ENCODE measurements at regions not wholly inside any gene's neighbourhood (a gene's known extent, or its start where the extent isn't known, plus 50 kb on each side); places are given as distances from the start of the nearest gene placed in this dataset.

DNA sequence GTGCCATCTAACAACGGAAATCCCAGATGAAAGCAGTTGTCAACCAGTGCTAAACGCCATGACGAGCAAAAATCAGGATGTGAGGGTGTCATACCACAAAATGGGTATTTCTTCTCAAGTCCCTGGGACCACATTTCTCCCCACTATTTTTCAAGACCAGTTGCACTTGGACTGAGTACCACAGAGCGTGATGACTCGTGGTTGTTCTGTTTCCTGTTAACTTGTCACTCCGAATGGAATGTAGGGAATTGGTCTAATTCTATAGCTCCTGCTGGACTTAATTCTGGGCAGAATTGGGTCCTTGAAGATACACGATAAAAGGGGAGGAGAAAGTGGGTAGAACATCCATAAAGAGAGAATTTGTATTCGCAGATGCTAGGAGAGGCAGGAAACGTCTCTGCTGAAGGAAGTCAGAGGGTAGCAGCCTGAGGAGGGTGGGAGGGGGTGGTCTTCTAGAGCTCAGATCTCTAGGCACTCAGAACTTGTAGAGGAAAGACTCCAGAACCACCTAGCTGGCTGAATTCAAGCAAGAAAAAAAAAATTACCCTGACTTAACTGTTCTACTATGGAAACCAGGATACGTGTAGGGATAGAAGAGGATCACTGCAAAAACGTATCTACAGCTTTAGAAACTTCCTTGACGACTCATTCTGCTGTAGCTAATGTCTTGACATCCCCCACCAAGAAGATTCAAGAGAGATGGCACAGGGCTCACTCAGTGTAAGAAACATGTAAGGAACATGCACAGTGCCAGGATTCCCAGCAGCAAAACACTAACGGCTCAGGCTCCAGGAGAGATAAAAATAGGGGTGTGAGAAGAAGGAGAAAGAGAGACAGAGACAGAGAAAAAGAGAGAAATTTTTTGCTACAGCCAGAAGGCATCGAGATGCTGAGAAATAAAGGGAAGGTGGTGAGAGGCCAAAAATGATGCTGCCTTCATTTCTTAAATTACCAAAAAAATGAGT lies 494.7 kb downstream of the CD83 start (continued):
- TF ChIP-seq EZH2 (IDR thresholded peaks at IDR 0.05; ENCODE audit: low read depth, unreplicated experiment) (no peak), NANOG (IDR thresholded peaks at IDR 0.05; ENCODE audit: borderline replicate concordance) (no peak)

DNA sequence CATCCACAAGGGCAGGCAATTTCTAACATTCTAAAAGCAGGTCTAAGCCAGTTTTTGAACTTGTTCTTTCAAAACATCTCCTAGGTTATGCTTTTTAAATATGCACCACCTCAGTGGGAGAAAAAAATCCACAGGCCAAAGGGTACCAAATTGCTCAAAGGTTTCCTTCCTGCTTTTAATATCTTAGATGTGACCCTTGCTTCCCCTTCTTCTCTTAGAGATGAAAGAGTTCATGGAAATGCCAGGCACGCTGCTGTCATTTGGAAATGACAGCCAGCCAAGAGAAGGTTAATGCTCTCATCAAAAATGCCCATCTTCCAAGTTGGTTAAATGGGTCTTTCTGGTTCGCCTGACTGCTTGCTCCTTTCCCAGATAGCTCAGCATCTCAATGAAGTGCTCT lies 497.1 kb downstream of the CD83 start:
- no peaks in the 10 kb centered on the region for H3K4me1 ChIP-seq (ENCODE audit: insufficient read depth)
- peaks cover 17% of the 10 kb centered on the region for H3K36me3 Mint-ChIP-seq (ENCODE audit: low read depth)
- no peak overlapping the region for H3K27ac Mint-ChIP-seq
- H3K4me1 Mint-ChIP-seq = peaks cover 12% of the 10 kb centered on the region
- peaks cover 3% of the 10 kb centered on the region for H3K27me3 Mint-ChIP-seq (ENCODE audit: insufficient read depth, low read depth, poor library complexity)
- ATAC-seq (no peak), DNase-seq (ENCODE audit: low spot score) (no peak)
- no peak overlapping the region for H3K4me3 ChIP-seq
- peaks cover 5% of the 10 kb centered on the region; the same call in 1 of the 2 replicates for H3K9me2 ChIP-seq (ENCODE audit: insufficient read depth)
- no peaks in the 10 kb centered on the region for H3K79me2 ChIP-seq (replicated peaks; ENCODE audit: insufficient read depth)
- H3K27ac ChIP-seq (ENCODE audit: low read depth) = no peak overlapping the region
- H3K4me3 Mint-ChIP-seq = no peak overlapping the region
- H2AFZ ChIP-seq = no peak overlapping the region
- peaks cover 21% of the 10 kb centered on the region; the same call in 2 of the 3 replicates for H3K9me3 Mint-ChIP-seq
- no peaks in the 10 kb centered on the region for H3K27me3 ChIP-seq (ENCODE audit: insufficient read depth)
- no peak overlapping the region for H3K4me2 ChIP-seq
- H3F3A ChIP-seq (replicated peaks; ENCODE audit: low read depth) = no peaks in the 10 kb centered on the region
- H4K20me1 ChIP-seq (replicated peaks; ENCODE audit: insufficient read depth) = no peaks in the 10 kb centered on the region
- no peaks in the 10 kb centered on the region for H3K36me3 ChIP-seq (ENCODE audit: insufficient read depth)
- no peak for TF ChIP-seq POLR2AphosphoS5 (IDR thresholded peaks at IDR 0.05; ENCODE audit: low read depth)
- TF ChIP-seq, protein P1, sequence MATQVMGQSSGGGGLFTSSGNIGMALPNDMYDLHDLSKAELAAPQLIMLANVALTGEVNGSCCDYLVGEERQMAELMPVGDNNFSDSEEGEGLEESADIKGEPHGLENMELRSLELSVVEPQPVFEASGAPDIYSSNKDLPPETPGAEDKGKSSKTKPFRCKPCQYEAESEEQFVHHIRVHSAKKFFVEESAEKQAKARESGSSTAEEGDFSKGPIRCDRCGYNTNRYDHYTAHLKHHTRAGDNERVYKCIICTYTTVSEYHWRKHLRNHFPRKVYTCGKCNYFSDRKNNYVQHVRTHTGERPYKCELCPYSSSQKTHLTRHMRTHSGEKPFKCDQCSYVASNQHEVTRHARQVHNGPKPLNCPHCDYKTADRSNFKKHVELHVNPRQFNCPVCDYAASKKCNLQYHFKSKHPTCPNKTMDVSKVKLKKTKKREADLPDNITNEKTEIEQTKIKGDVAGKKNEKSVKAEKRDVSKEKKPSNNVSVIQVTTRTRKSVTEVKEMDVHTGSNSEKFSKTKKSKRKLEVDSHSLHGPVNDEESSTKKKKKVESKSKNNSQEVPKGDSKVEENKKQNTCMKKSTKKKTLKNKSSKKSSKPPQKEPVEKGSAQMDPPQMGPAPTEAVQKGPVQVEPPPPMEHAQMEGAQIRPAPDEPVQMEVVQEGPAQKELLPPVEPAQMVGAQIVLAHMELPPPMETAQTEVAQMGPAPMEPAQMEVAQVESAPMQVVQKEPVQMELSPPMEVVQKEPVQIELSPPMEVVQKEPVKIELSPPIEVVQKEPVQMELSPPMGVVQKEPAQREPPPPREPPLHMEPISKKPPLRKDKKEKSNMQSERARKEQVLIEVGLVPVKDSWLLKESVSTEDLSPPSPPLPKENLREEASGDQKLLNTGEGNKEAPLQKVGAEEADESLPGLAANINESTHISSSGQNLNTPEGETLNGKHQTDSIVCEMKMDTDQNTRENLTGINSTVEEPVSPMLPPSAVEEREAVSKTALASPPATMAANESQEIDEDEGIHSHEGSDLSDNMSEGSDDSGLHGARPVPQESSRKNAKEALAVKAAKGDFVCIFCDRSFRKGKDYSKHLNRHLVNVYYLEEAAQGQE (IDR thresholded peaks at IDR 0.05; ENCODE audit: unreplicated experiment) = no peak
- TF ChIP-seq EZH2phosphoT487 (IDR thresholded peaks at IDR 0.05; ENCODE audit: unreplicated experiment) = no peak
- no peak for TF ChIP-seq NANOG (IDR thresholded peaks at IDR 0.05; ENCODE audit: borderline replicate concordance)
- no peak for TF ChIP-seq ZNF331 (CRISPR knock-in tag; IDR thresholded peaks at IDR 0.05; ENCODE audit: low read depth)
- TF ChIP-seq, protein P2, sequence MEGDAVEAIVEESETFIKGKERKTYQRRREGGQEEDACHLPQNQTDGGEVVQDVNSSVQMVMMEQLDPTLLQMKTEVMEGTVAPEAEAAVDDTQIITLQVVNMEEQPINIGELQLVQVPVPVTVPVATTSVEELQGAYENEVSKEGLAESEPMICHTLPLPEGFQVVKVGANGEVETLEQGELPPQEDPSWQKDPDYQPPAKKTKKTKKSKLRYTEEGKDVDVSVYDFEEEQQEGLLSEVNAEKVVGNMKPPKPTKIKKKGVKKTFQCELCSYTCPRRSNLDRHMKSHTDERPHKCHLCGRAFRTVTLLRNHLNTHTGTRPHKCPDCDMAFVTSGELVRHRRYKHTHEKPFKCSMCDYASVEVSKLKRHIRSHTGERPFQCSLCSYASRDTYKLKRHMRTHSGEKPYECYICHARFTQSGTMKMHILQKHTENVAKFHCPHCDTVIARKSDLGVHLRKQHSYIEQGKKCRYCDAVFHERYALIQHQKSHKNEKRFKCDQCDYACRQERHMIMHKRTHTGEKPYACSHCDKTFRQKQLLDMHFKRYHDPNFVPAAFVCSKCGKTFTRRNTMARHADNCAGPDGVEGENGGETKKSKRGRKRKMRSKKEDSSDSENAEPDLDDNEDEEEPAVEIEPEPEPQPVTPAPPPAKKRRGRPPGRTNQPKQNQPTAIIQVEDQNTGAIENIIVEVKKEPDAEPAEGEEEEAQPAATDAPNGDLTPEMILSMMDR (conservative IDR thresholded peaks at IDR 0.05; ENCODE audit: low read depth in 2 of 2) = no peak
- TF ChIP-seq, protein P3, sequence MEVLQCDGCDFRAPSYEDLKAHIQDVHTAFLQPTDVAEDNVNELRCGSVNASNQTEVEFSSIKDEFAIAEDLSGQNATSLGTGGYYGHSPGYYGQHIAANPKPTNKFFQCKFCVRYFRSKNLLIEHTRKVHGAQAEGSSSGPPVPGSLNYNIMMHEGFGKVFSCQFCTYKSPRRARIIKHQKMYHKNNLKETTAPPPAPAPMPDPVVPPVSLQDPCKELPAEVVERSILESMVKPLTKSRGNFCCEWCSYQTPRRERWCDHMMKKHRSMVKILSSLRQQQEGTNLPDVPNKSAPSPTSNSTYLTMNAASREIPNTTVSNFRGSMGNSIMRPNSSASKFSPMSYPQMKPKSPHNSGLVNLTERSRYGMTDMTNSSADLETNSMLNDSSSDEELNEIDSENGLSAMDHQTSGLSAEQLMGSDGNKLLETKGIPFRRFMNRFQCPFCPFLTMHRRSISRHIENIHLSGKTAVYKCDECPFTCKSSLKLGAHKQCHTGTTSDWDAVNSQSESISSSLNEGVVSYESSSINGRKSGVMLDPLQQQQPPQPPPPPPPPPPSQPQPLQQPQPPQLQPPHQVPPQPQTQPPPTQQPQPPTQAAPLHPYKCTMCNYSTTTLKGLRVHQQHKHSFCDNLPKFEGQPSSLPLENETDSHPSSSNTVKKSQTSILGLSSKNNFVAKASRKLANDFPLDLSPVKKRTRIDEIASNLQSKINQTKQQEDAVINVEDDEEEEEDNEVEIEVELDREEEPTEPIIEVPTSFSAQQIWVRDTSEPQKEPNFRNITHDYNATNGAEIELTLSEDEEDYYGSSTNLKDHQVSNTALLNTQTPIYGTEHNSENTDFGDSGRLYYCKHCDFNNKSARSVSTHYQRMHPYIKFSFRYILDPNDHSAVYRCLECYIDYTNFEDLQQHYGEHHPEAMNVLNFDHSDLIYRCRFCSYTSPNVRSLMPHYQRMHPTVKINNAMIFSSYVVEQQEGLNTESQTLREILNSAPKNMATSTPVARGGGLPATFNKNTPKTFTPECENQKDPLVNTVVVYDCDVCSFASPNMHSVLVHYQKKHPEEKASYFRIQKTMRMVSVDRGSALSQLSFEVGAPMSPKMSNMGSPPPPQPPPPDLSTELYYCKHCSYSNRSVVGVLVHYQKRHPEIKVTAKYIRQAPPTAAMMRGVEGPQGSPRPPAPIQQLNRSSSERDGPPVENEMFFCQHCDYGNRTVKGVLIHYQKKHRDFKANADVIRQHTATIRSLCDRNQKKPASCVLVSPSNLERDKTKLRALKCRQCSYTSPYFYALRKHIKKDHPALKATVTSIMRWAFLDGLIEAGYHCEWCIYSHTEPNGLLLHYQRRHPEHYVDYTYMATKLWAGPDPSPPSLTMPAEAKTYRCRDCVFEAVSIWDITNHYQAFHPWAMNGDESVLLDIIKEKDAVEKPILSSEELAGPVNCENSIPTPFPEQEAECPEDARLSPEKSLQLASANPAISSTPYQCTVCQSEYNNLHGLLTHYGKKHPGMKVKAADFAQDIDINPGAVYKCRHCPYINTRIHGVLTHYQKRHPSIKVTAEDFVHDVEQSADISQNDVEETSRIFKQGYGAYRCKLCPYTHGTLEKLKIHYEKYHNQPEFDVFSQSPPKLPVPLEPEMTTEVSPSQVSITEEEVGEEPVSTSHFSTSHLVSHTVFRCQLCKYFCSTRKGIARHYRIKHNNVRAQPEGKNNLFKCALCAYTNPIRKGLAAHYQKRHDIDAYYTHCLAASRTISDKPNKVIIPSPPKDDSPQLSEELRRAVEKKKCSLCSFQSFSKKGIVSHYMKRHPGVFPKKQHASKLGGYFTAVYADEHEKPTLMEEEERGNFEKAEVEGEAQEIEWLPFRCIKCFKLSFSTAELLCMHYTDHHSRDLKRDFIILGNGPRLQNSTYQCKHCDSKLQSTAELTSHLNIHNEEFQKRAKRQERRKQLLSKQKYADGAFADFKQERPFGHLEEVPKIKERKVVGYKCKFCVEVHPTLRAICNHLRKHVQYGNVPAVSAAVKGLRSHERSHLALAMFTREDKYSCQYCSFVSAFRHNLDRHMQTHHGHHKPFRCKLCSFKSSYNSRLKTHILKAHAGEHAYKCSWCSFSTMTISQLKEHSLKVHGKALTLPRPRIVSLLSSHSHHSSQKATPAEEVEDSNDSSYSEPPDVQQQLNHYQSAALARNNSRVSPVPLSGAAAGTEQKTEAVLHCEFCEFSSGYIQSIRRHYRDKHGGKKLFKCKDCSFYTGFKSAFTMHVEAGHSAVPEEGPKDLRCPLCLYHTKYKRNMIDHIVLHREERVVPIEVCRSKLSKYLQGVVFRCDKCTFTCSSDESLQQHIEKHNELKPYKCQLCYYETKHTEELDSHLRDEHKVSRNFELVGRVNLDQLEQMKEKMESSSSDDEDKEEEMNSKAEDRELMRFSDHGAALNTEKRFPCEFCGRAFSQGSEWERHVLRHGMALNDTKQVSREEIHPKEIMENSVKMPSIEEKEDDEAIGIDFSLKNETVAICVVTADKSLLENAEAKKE (CRISPR knock-in tag; IDR thresholded peaks at IDR 0.05) = no peak
- no peak for TF ChIP-seq STAT1 (IDR thresholded peaks at IDR 0.05; ENCODE audit: unreplicated experiment)
- no peak for TF ChIP-seq JUNB (IDR thresholded peaks at IDR 0.05; ENCODE audit: unreplicated experiment)
- TF ChIP-seq, protein P4, sequence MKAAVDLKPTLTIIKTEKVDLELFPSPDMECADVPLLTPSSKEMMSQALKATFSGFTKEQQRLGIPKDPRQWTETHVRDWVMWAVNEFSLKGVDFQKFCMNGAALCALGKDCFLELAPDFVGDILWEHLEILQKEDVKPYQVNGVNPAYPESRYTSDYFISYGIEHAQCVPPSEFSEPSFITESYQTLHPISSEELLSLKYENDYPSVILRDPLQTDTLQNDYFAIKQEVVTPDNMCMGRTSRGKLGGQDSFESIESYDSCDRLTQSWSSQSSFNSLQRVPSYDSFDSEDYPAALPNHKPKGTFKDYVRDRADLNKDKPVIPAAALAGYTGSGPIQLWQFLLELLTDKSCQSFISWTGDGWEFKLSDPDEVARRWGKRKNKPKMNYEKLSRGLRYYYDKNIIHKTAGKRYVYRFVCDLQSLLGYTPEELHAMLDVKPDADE (IDR thresholded peaks at IDR 0.05) = no peak
- TF ChIP-seq EZH2 (IDR thresholded peaks at IDR 0.05; ENCODE audit: low read depth, unreplicated experiment) = no peak
